CD4-positive, alpha-beta T cell (primary cell): ENCODE measurements at regions not wholly inside any gene's neighbourhood (a gene's known extent, or its start where the extent isn't known, plus 50 kb on each side); places are given as distances from the start of the nearest gene placed in this dataset.

Source experiments
- ATAC-seq: fragments of 200-7000 bp; cut with Tn5 transposase; one replicate; pipeline ENCODE4 v1.10.0; 2022; ENCODE audit warnings: mild to moderate bottlenecking; ENCODE audit not compliant: poor library complexity
- CTCF ChIA-PET: fragments of 350-600 bp; sonication (Branson Sonifier 250); formaldehyde crosslinking; loops from one replicate; lab custom pipeline; 2021; ENCODE audit warnings: antibody characterized with exemption, inconsistent platforms; lab: Charles Lee
- POLR2A ChIA-PET: fragments of 350-600 bp; sonication (Branson Sonifier 250); formaldehyde crosslinking; loops from one replicate; lab custom pipeline; 2021; ENCODE audit warnings: antibody characterized with exemption, inconsistent platforms; lab: Charles Lee
- DNase-seq, 14 experiments: peaks; one replicate each; pipeline ENCODE4 v3.0.0-alpha.2; 2013 to 2020; ENCODE audit warnings: mixed read lengths in 2 of 14
- H3K27ac ChIP-seq, 2 donors: one replicate each; pipeline versions ENCODE4 v1.5.1 to v1.7.0; 2013; ENCODE audit warnings: low read length in 2 of 2, low read depth in 1 of 2, mild to moderate bottlenecking in 1 of 2
- H3K27me3 ChIP-seq, 2 experiments: 1 replicate in 1 of 2; 2 replicates in 1 of 2; pipeline versions ENCODE4 v1.6.1 to v1.7.0; 2013; ENCODE audit warnings: low read length in 2 of 2, control low read depth in 1 of 2, mild to moderate bottlenecking in 1 of 2, moderate library complexity in 1 of 2; ENCODE audit not compliant: insufficient read depth in 2 of 2, control insufficient read depth in 1 of 2
- H3K36me3 ChIP-seq: one replicate; pipeline ENCODE4 v1.6.1; 2013; ENCODE audit warnings: low read length, control low read depth; ENCODE audit not compliant: insufficient read depth
- H3K4me1 ChIP-seq: one replicate; pipeline ENCODE4 v1.6.1; 2013; ENCODE audit warnings: low read length, control low read depth; ENCODE audit not compliant: insufficient read depth
- H3K4me3 ChIP-seq: one replicate; pipeline ENCODE4 v1.5.1; 2013; ENCODE audit warnings: mild to moderate bottlenecking, low read length, moderate library complexity
- H3K9me3 ChIP-seq, 2 experiments: 1 replicate in 1 of 2; 2 replicates in 1 of 2; pipeline versions ENCODE4 v1.6.1 to v1.7.0; 2013; ENCODE audit warnings: low read length in 2 of 2, mild to moderate bottlenecking in 2 of 2, control low read depth in 1 of 2, moderate library complexity in 1 of 2; ENCODE audit not compliant: control insufficient read depth in 1 of 2, insufficient read depth in 1 of 2
- H3K27ac Mint-ChIP-seq: one replicate; pipeline ENCODE4 v1.8.0; 2020; ENCODE audit warnings: mixed read lengths
- H3K27me3 Mint-ChIP-seq: one replicate; pipeline ENCODE4 v1.8.0; 2021; ENCODE audit warnings: mixed read lengths
- H3K36me3 Mint-ChIP-seq: one replicate; pipeline ENCODE4 v1.8.0; 2021; ENCODE audit warnings: low read depth, mixed read lengths
- H3K4me1 Mint-ChIP-seq: one replicate; pipeline ENCODE4 v1.8.0; 2021; ENCODE audit warnings: low read depth, mixed read lengths
- H3K4me3 Mint-ChIP-seq: one replicate; pipeline ENCODE4 v1.8.0; 2020; ENCODE audit warnings: mild to moderate bottlenecking, mixed read lengths
- H3K9me3 Mint-ChIP-seq: one replicate; pipeline ENCODE4 v1.8.0; 2020; ENCODE audit warnings: mixed read lengths
- CTCF ChIP-seq: fragments of 200-600 bp; IDR thresholded peaks from one replicate; pipeline ENCODE4 v1.8.0; 2022; ENCODE audit warnings: antibody characterized with exemption, mild to moderate bottlenecking
- intact Hi-C, 2 experiments: fragments of 100-400 bp; cut with DNase I in 1 of 2; cut with micrococcal nuclease in 1 of 2; formaldehyde crosslinking; loops; one replicate each; pipeline versions ENCODE4 v1.15.1 to v1.9.0; 2023 to 2025; cut with DNase I, micrococcal nuclease

GRCh38 chr3:83169473-83169872 is 1408.0 kb upstream of the GBE1 start:
- Mint-ChIP-seq H3K36me3 (no peaks in the 10 kb centered on the region), H3K9me3 (peaks cover 7% of the 10 kb centered on the region), H3K27ac (no peak overlapping the region), H3K4me1 (no peaks in the 10 kb centered on the region), H3K4me3 (no peak overlapping the region), H3K27me3 (no peaks in the 10 kb centered on the region)
- Histone ChIP-seq H3K9me3 (no peaks in the 10 kb centered on the region), H3K4me3 (no peak overlapping the region), H3K36me3 (no peaks in the 10 kb centered on the region), H3K27ac (no peak overlapping the region), H3K27me3 (no peaks in the 10 kb centered on the region), H3K4me1 (no peaks in the 10 kb centered on the region)
- intact Hi-C loops: no loop called here
- ATAC-seq (no peak), DNase-seq (no peak)
- ChIA-PET CTCF (no interaction called here), POLR2A (no interaction called here)
- TF ChIP-seq CTCF: no peak

DNA sequence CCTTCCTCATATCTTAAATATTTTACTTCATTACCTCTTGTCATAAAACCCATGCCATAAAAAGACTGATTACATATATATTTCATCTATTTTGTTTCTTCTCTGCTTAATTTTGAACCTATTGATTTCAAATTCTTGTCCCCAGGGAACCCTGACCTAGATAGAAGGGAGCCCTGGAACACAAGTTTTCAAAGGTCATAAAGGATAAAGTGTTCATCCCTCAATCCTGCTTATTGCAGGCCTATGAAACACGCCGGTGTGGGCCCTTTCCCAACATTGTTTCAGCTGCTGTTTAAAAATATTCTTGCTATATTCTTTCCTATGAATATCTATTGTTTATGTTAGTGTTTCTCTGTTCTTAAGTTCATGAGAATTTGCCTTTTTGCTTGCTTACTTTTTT is 1389.5 kb upstream of the GBE1 start:
- Histone ChIP-seq H3K27me3 (no peaks in the 10 kb centered on the region), H3K4me3 (no peak overlapping the region), H3K27ac (no peak overlapping the region), H3K9me3 (no peaks in the 10 kb centered on the region), H3K36me3 (no peaks in the 10 kb centered on the region), H3K4me1 (no peaks in the 10 kb centered on the region)
- no peak for ATAC-seq
- intact Hi-C loops: no loop called here
- no peak for DNase-seq
- no peak for TF ChIP-seq CTCF
- Mint-ChIP-seq H3K36me3 (no peaks in the 10 kb centered on the region), H3K9me3 (peaks cover 12% of the 10 kb centered on the region), H3K4me1 (no peaks in the 10 kb centered on the region), H3K27me3 (no peaks in the 10 kb centered on the region), H3K4me3 (no peak overlapping the region), H3K27ac (no peak overlapping the region)
- ChIA-PET CTCF (no interaction called here), POLR2A (no interaction called here)

GRCh38 chr3:83140983-83141382 is 1379.5 kb upstream of the GBE1 start:
- no peak overlapping the region for H3K4me3 ChIP-seq
- Mint-ChIP-seq H3K27me3 (no peaks in the 10 kb centered on the region), H3K4me1 (no peaks in the 10 kb centered on the region), H3K4me3 (no peak overlapping the region), H3K27ac (no peak overlapping the region), H3K36me3 (no peaks in the 10 kb centered on the region), H3K9me3 (peaks cover 19% of the 10 kb centered on the region)
- CTCF ChIA-PET: no interaction called here
- H3K27me3 ChIP-seq: no peaks in the 10 kb centered on the region
- DNase-seq (no peak), ATAC-seq (no peak)
- POLR2A ChIA-PET: no interaction called here
- H3K27ac ChIP-seq: no peak overlapping the region
- TF ChIP-seq CTCF: no peak
- intact Hi-C loops: no loop called here
- no peaks in the 10 kb centered on the region for H3K9me3 ChIP-seq
- H3K4me1 ChIP-seq: no peaks in the 10 kb centered on the region
- no peaks in the 10 kb centered on the region for H3K36me3 ChIP-seq
